Choroid plexus epithelial cell (primary cell): ENCODE measurements at regions not wholly inside any gene's neighbourhood (a gene's known extent, or its start where the extent isn't known, plus 50 kb on each side); places are given as distances from the start of the nearest gene placed in this dataset.

ENCODE experiments used
- DNase-seq: peaks from one replicate; pipeline ENCODE4 v3.0.0-alpha.2; 2010; ENCODE audit warnings: low read depth
- H3K4me3 ChIP-seq: 2 replicates; pipeline ENCODE4 v1.5.1; 2011; ENCODE audit warnings: low read depth, mild to moderate bottlenecking, control low read depth, low read length, moderate library complexity
- TF ChIP-seq, protein P1 (sequence below): conservative IDR thresholded peaks from 2 replicates; pipeline ENCODE4 v1.5.1; 2011; ENCODE audit warnings: low read depth, mild to moderate bottlenecking, control low read depth, inconsistent platforms, low read length, moderate library complexity

DNA sequence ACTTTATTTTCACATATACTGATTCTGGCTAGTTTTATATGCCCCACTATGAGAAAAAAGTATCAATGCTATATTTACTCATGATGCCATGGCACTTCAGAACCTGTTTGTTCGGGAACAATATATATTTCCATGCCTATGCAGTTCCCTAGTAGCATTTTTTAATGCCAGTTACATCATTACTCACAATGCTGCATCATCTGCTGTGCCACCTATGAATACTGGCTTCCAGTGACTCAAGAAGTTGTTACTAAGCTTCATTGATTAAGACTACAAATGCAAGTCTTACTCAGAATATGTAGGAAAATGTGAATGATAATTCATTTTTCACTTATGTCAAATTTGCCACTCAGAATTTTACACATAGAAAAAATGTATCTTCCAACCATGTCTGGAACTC is 97.9 kb downstream of the MAFB start:
- no peak overlapping the region for H3K4me3 ChIP-seq
- DNase-seq = no peak
- TF ChIP-seq, protein P1, sequence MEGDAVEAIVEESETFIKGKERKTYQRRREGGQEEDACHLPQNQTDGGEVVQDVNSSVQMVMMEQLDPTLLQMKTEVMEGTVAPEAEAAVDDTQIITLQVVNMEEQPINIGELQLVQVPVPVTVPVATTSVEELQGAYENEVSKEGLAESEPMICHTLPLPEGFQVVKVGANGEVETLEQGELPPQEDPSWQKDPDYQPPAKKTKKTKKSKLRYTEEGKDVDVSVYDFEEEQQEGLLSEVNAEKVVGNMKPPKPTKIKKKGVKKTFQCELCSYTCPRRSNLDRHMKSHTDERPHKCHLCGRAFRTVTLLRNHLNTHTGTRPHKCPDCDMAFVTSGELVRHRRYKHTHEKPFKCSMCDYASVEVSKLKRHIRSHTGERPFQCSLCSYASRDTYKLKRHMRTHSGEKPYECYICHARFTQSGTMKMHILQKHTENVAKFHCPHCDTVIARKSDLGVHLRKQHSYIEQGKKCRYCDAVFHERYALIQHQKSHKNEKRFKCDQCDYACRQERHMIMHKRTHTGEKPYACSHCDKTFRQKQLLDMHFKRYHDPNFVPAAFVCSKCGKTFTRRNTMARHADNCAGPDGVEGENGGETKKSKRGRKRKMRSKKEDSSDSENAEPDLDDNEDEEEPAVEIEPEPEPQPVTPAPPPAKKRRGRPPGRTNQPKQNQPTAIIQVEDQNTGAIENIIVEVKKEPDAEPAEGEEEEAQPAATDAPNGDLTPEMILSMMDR = no peak

DNA sequence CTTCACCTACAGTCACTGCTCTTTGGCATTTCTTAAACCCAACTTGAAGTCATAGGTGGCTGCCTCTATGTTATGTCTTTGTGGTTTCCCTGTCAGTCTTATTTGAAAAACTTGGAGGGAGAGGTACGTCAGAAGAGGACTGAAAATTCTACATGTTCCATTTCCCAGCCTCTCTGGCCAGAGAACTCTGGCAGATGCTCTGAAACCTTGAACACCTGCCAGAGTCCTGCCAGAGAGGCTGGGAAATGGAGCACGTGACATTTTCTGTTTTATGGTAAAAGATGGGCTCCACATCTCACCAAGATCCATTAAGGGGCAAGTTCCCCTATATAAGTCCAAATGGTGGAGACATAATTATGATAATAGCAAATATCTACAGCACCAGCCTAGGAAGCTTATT is 99.5 kb downstream of the MAFB start:
- no peak overlapping the region for H3K4me3 ChIP-seq
- TF ChIP-seq, protein P1 = no peak
- DNase-seq = no peak

DNA sequence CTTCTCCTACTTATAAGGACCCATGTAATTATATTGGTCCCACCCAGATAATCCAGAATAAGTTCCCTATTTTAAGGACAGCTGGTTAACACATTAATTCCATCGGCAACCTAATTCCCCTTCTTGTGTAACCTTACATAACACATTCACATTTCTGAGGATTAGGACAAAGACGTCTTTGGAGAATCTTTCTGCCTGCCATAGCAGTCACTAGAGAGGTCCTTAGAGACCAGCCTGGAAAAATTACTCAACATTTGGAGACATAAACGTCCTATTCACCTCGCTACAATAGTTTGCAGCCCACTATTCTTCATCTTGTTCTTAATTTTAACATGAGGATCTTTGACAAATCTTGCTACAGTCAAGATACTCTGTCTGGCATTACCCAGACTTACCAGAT is 100.1 kb downstream of the MAFB start:
- TF ChIP-seq, protein P1 = no peak
- no peak for DNase-seq
- no peak overlapping the region for H3K4me3 ChIP-seq

DNA sequence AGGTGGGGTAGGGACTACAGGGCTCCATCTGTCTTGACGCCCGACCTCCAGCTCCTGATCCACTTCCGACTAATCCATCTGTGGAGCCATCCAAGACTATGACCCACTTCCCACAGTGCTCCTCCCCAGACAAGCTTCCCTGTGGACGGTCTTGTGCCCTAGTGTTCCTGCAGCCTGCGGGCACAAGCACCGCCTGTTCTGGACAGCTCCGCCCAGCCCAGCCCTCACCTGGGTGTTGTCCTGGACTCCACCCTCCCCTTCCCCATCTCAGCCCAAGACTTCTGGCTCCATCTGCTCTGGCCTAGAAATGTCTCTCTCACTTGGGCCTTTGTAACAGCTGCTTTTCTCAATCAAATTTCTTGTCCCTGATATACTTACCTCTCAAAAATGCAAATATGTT is 102.0 kb downstream of the MAFB start:
- TF ChIP-seq, protein P1 = no peak
- no peak for DNase-seq
- no peak overlapping the region for H3K4me3 ChIP-seq

DNA sequence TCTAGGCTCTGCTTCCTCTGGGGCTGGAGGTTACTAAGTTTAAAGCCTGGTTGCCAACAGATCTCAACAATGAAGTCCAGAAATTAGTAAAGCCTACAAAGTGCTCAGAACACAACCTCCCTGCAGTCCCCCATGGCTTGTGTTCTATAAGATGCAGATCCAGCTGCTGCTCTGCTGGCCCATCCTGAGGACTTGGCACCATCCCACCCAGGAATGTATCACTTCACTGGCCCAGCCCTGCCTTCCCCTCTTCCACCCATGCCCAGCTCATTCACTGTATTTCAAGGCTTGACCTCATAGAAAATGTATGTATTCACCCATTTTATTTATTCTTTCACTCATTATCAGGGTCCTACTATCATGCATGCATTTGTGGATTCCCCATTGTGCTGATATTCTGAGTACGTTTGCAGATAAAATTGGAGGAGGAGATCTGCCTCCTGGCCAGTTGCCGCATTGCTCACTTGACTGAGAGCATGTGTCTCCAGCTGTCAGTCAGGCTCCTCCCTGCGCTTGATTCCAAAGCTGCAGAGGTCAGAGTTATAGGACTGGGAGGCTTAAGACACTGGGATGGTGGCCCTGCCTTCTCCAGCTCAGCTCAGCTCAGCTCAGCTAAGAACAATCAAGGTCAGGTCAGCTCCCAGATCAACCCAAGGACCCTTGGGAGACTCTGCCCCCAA is 104.8 kb downstream of the MAFB start:
- DNase-seq = no peak
- TF ChIP-seq, protein P1 = no peak
- H3K4me3 ChIP-seq = no peak overlapping the region

DNA sequence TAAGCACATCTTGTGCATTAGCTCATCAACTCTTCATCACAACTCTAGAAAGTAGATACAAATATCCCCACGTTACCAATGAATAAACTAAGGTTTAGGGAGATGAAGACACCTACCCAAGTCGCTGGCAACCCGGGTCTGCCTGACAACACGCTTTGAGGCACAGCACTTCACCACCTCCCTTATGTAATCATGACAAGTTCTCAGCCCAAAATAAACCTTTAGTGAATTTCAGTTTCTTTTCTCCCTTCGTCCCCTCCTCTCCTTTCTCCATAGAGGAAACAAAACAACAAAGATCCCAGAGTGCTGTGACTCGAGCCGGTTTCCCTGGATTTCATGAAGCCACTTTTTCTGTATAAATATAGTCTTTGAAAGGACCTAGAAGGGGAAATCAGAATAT is 105.4 kb downstream of the MAFB start:
- H3K4me3 ChIP-seq = no peak overlapping the region
- DNase-seq = no peak
- TF ChIP-seq, protein P1 = no peak

DNA sequence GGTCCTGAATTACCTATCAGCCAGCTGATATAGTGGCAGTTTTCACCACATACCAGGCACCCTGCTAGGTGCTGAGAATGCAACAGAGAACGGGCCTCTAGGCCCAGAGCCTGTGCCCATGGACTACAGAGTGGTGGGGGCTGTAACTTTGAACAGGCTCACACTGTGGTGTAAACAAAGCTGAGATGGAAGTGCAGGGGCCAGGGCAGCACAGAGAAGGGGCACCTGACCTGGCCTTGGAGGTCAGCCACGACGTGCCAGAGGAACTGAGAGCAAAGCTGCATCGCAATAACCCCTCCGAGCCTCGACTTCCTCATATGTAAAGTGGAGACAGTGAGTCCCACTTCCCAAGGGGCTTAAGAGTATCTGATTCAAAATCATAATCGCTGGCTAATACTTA is 105.8 kb downstream of the MAFB start:
- H3K4me3 ChIP-seq = no peak overlapping the region
- DNase-seq = no peak
- TF ChIP-seq, protein P1 = no peak
